SK-N-SH (cell line): ENCODE measurements at regions not wholly inside any gene's neighbourhood (a gene's known extent, or its start where the extent isn't known, plus 50 kb on each side); places are given as distances from the start of the nearest gene placed in this dataset.
"Not testable (repeated sequence)": the region's sequence is repeated elsewhere in the genome, so short reads cannot be mapped to it uniquely, and the experiment has no call there.

Source experiments
- CTCF ChIA-PET: fragments of 300-600, 350-600 bp; formaldehyde crosslinking; extraction: SDS; loops from one replicate; lab custom pipeline; 2021; lab: Yijun Ruan, JAX
- POLR2A ChIA-PET: fragments of 350-600 bp; sonication (Branson Sonifier 250); formaldehyde crosslinking; extraction: SDS; loops from one replicate; lab custom pipeline; 2020; ENCODE audit warnings: antibody characterized with exemption, inconsistent platforms; lab: Yijun Ruan, JAX
- DNase-seq: peaks from one replicate; pipeline ENCODE4 v3.0.0; 2012
- H2AFZ ChIP-seq: fragments of 200-600 bp; sonication (generic); 2 replicates; pipeline ENCODE4 v1.8.1; 2016; ENCODE audit warnings: antibody characterized with exemption, mild to moderate bottlenecking, low read depth
- H3F3A ChIP-seq: fragments of 200-600 bp; sonication (generic); replicated peaks from 2 replicates; pipeline ENCODE3; 2016; ENCODE audit warnings: antibody characterized with exemption, mild to moderate bottlenecking; ENCODE audit not compliant: insufficient read depth
- H3K27ac ChIP-seq, 2 experiments: fragments of 200-500 bp in 1 of 2; fragments of 200-600 bp in 1 of 2; sonication (Bioruptor generic) in 1 of 2; sonication (generic), shearing (Covaris generic) in 1 of 2; 2 replicates each; pipeline versions ENCODE4 v1.5.1 to v1.6.1; 2014 to 2016; ENCODE audit warnings: low read depth in 2 of 2, inconsistent platforms in 1 of 2, low read length in 1 of 2, mild to moderate bottlenecking in 1 of 2, mixed read lengths in 1 of 2
- H3K27me3 ChIP-seq: fragments of 200-600 bp; sonication (generic), shearing (Covaris generic); 2 replicates; pipeline ENCODE4 v1.6.1; 2016; ENCODE audit warnings: mixed run types; ENCODE audit not compliant: insufficient read depth
- H3K36me3 ChIP-seq, 2 experiments: fragments of 200-500 bp in 1 of 2; fragments of 200-600 bp in 1 of 2; sonication (Bioruptor generic) in 1 of 2; sonication (generic) in 1 of 2; replicated peaks in 1 of 2; 2 replicates each; pipeline versions ENCODE3 to v1.5.1; 2014 to 2016; ENCODE audit warnings: low read length in 1 of 2, mild to moderate bottlenecking in 1 of 2; ENCODE audit not compliant: insufficient read depth in 2 of 2, control insufficient read depth in 1 of 2
- H3K4me1 ChIP-seq, 2 experiments: fragments of 200-500 bp in 1 of 2; fragments of 200-600 bp in 1 of 2; sonication (Bioruptor generic) in 1 of 2; sonication (generic), shearing (Covaris generic) in 1 of 2; 2 replicates each; pipeline versions ENCODE4 v1.5.1 to v1.6.1; 2014 to 2016; ENCODE audit warnings: low read depth in 1 of 2, low read length in 1 of 2, mixed run types in 1 of 2; ENCODE audit not compliant: insufficient read depth in 2 of 2, control insufficient read depth in 1 of 2
- H3K4me2 ChIP-seq: fragments of 200-600 bp; sonication (generic), shearing (Covaris generic); 2 replicates; pipeline ENCODE4 v1.6.1; 2017; ENCODE audit warnings: mixed run types
- H3K4me3 ChIP-seq, 2 experiments: fragments of 200-500 bp in 1 of 2; fragments of 200-600 bp in 1 of 2; sonication (Bioruptor generic) in 1 of 2; sonication (generic), shearing (Covaris generic) in 1 of 2; 2 replicates each; pipeline versions ENCODE4 v1.5.1 to v1.8.1; 2014 to 2016; ENCODE audit warnings: low read depth in 2 of 2, inconsistent platforms in 1 of 2, low read length in 1 of 2, mild to moderate bottlenecking in 1 of 2, mixed read lengths in 1 of 2, moderate library complexity in 1 of 2
- H3K79me2 ChIP-seq: fragments of 200-600 bp; sonication (generic); 2 replicates; pipeline ENCODE4 v1.8.1; 2017; ENCODE audit warnings: mild to moderate bottlenecking; ENCODE audit not compliant: insufficient read depth
- H3K9ac ChIP-seq: fragments of 200-600 bp; sonication (generic); 2 replicates; pipeline ENCODE4 v1.6.1; 2017; ENCODE audit warnings: mixed run types
- H3K9me2 ChIP-seq: fragments of 200-600 bp; sonication (generic); 2 replicates; pipeline ENCODE4 v1.6.1; 2017; ENCODE audit warnings: mixed run types
- H3K9me3 ChIP-seq: fragments of 200-600 bp; sonication (generic); 2 replicates; pipeline ENCODE4 v1.6.1; 2017; ENCODE audit warnings: mixed run types, mild to moderate bottlenecking, moderate library complexity
- H4K20me1 ChIP-seq: fragments of 200-600 bp; sonication (generic); 2 replicates; pipeline ENCODE4 v1.6.1; 2017; ENCODE audit warnings: mild to moderate bottlenecking, mixed run types; ENCODE audit not compliant: insufficient read depth
- CHD2 ChIP-seq: fragments of 150-350 bp; IDR thresholded peaks from 2 replicates; pipeline ENCODE4 v1.6.1; 2018; ENCODE audit warnings: low read length; ENCODE audit not compliant: partially characterized antibody
- EP300 ChIP-seq, 2 experiments: IDR thresholded peaks; 2 replicates each; pipeline versions ENCODE4 v1.4.0 to v1.6.1; 2012; ENCODE audit warnings: borderline replicate concordance in 1 of 2, low read depth in 1 of 2, low read length in 1 of 2
- EZH2phosphoT487 ChIP-seq: fragments of 200-600 bp; sonication (generic); IDR thresholded peaks from 2 replicates; pipeline ENCODE4 v1.6.1; 2017; ENCODE audit warnings: low read depth, mixed run types, mild to moderate bottlenecking, antibody characterized with exemption, moderate library complexity, borderline replicate concordance
- FOXJ3 ChIP-seq: sonication (generic); formaldehyde crosslinking; IDR thresholded peaks from 2 replicates; pipeline ENCODE4 v1.5.1; 2020; ENCODE audit warnings: mild to moderate bottlenecking, missing genetic modification reagents
- FOXM1 ChIP-seq: IDR thresholded peaks from 2 replicates; pipeline ENCODE4 v1.4.0; 2012; ENCODE audit warnings: low read depth, mild to moderate bottlenecking
- JUND ChIP-seq: IDR thresholded peaks from 2 replicates; pipeline ENCODE4 v1.4.0; 2012
- MEF2A ChIP-seq: IDR thresholded peaks from 2 replicates; pipeline ENCODE4 v1.4.0; 2012; ENCODE audit warnings: low read depth, borderline replicate concordance
- MXI1 ChIP-seq: IDR thresholded peaks from 2 replicates; pipeline ENCODE4 v1.6.1; 2012; ENCODE audit warnings: mild to moderate bottlenecking, low read depth, low read length, improper control_type of control experiment
- NFIC ChIP-seq: IDR thresholded peaks from 2 replicates; pipeline ENCODE4 v1.4.0; 2012; ENCODE audit warnings: borderline replicate concordance
- RAD21 ChIP-seq: IDR thresholded peaks from 2 replicates; pipeline ENCODE4 v1.6.1; 2012; ENCODE audit warnings: mild to moderate bottlenecking, low read length
- RCOR1 ChIP-seq: fragments of 150-350 bp; IDR thresholded peaks from 2 replicates; pipeline ENCODE4 v1.6.1; 2017; ENCODE audit warnings: antibody characterized with exemption, low read length
- RXRA ChIP-seq: IDR thresholded peaks from 2 replicates; pipeline ENCODE4 v1.4.0; 2012; ENCODE audit warnings: low read depth, mild to moderate bottlenecking, borderline replicate concordance
- SIN3A ChIP-seq: IDR thresholded peaks from 2 replicates; pipeline ENCODE4 v1.6.1; 2012; ENCODE audit warnings: low read depth, mild to moderate bottlenecking, low read length, moderate library complexity, borderline replicate concordance
- SMC3 ChIP-seq: IDR thresholded peaks from 2 replicates; pipeline ENCODE4 v1.6.1; 2012; ENCODE audit warnings: low read depth, low read length, improper control_type of control experiment
- TAF1 ChIP-seq: IDR thresholded peaks from 2 replicates; pipeline ENCODE4 v1.6.1; 2012; ENCODE audit warnings: low read depth, mild to moderate bottlenecking, low read length, moderate library complexity, borderline replicate concordance
- TCF12 ChIP-seq: IDR thresholded peaks from 2 replicates; pipeline ENCODE4 v1.4.0; 2012
- TEAD4 ChIP-seq: IDR thresholded peaks from 2 replicates; pipeline ENCODE4 v1.4.0; 2012; ENCODE audit warnings: mild to moderate bottlenecking, borderline replicate concordance; ENCODE audit not compliant: insufficient read depth
- YY1 ChIP-seq: IDR thresholded peaks from 2 replicates; pipeline ENCODE4 v1.4.0; 2012; ENCODE audit warnings: low read depth, mild to moderate bottlenecking
- WGBS: methylation state at CpG from one replicate; pipeline ENCODE4 v1.1.6; 2017; ENCODE audit warnings: low lambda C conversion rate; 5-methylcytosine and 5-hydroxymethylcytosine counted together
- TF ChIP-seq, protein P1 (sequence below): IDR thresholded peaks from 2 replicates; pipeline ENCODE4 v1.4.0; 2012; ENCODE audit warnings: low read depth, borderline replicate concordance
- TF ChIP-seq, protein P2 (sequence below): IDR thresholded peaks from 2 replicates; pipeline ENCODE4; 2012

GRCh38 chr18:28248653-28249052 is 71.7 kb upstream of the CDH2 start:
- no peak overlapping the region for H2AFZ ChIP-seq
- CTCF ChIA-PET, result no interaction called here
- no peaks in the 10 kb centered on the region for H3K27me3 ChIP-seq
- no peaks in the 10 kb centered on the region for H3K36me3 ChIP-seq
- H3K79me2 ChIP-seq, result no peaks in the 10 kb centered on the region
- H3F3A ChIP-seq, result no peaks in the 10 kb centered on the region
- DNase-seq, result no peak
- H3K4me3 ChIP-seq, result no peak overlapping the region
- H3K4me2 ChIP-seq, result no peak overlapping the region
- H3K4me1 ChIP-seq, result no peaks in the 10 kb centered on the region
- POLR2A ChIA-PET, result no interaction called here
- TF ChIP-seq MEF2A (no peak), NFIC (no peak), CHD2 (no peak), RAD21 (no peak), EZH2phosphoT487 (no peak), FOXM1 (no peak), MXI1 (no peak), RXRA (no peak), SIN3A (no peak), JUND (no peak), RCOR1 (no peak), SMC3 (no peak), FOXJ3 (no peak), TCF12 (no peak), TEAD4 (no peak), EP300 (IDR thresholded peaks at IDR 0.05; ENCODE audit: borderline replicate concordance in 1 of 2, low read depth in 1 of 2, low read length in 1 of 2) (no peak), YY1 (no peak), TAF1 (no peak)
- TF ChIP-seq, protein P1, sequence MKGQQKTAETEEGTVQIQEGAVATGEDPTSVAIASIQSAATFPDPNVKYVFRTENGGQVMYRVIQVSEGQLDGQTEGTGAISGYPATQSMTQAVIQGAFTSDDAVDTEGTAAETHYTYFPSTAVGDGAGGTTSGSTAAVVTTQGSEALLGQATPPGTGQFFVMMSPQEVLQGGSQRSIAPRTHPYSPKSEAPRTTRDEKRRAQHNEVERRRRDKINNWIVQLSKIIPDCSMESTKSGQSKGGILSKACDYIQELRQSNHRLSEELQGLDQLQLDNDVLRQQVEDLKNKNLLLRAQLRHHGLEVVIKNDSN, result no peak
- TF ChIP-seq, protein P2, sequence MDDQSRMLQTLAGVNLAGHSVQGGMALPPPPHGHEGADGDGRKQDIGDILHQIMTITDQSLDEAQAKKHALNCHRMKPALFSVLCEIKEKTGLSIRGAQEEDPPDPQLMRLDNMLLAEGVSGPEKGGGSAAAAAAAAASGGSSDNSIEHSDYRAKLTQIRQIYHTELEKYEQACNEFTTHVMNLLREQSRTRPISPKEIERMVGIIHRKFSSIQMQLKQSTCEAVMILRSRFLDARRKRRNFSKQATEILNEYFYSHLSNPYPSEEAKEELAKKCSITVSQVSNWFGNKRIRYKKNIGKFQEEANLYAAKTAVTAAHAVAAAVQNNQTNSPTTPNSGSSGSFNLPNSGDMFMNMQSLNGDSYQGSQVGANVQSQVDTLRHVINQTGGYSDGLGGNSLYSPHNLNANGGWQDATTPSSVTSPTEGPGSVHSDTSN, result no peak
- TF ChIP-seq, all 33 proteins: peak for 0
- H3K9ac ChIP-seq, result no peak overlapping the region
- H4K20me1 ChIP-seq, result no peaks in the 10 kb centered on the region
- H3K9me3 ChIP-seq, result no peaks in the 10 kb centered on the region
- no peaks in the 10 kb centered on the region for H3K9me2 ChIP-seq
- no peak overlapping the region for H3K27ac ChIP-seq

DNA sequence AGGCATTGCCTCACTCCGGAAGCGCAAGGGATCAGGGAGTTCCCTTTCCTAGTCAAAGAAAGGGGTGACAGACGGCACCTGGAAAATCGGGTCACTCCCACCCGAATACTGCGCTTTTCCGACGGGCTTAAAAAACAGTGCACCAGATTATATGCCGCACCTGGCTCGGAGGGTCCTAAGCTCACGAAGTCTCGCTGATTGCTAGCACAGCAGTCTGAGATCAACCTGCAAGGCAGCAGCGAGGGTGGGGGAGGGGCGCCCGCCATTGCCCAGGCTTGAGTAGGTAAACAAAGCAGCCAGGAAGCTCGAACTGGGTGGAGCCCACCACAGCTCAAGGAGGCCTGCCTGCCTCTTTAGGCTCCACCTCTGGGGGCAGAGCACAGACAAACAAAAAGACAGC is 63.7 kb upstream of the CDH2 start:
- H3K4me1 ChIP-seq, H3F3A ChIP-seq, H3K9me2 ChIP-seq, H3K79me2 ChIP-seq, H2AFZ ChIP-seq, H3K27me3 ChIP-seq, H3K9ac ChIP-seq, H3K4me3 ChIP-seq, H4K20me1 ChIP-seq, DNase-seq, H3K4me2 ChIP-seq, POLR2A ChIA-PET, CTCF ChIA-PET, H3K36me3 ChIP-seq, H3K9me3 ChIP-seq, H3K27ac ChIP-seq: not testable (repeated sequence)
- 94% methylated on average over 13 of the region's 16 CpGs for WGBS
